GM12873 (cell line): ENCODE measurements at regions not wholly inside any gene's neighbourhood (a gene's known extent, or its start where the extent isn't known, plus 50 kb on each side); places are given as distances from the start of the nearest gene placed in this dataset.

Experiments used
- TF ChIP-seq, protein P1 (sequence below): IDR thresholded peaks from 2 replicates; pipeline ENCODE4 v1.5.1; 2012; ENCODE audit warnings: low read depth, mild to moderate bottlenecking, moderate library complexity, low read length, control low read depth; ENCODE audit not compliant: insufficient read depth; ENCODE audit errors: missing control alignments

DNA sequence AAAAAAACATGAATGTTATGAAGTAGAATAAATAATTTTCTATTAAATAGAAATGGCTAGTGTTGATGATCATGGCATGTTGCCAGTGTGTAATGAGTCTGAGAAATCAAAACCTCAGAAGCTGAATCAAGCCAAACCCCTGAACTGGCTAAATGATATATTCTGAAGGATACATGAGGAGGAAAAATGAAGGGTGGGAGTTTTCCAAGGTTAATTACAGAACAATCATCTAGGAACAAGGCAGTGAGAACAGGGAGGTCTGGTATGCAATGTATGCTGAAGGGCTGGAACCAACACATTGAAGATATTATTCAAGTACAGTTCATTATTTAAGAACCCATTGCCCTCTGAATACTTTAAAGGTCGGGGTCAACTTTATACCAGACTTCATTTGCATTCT is 309.1 kb upstream of the NRIP1 start:
- TF ChIP-seq, protein P1, sequence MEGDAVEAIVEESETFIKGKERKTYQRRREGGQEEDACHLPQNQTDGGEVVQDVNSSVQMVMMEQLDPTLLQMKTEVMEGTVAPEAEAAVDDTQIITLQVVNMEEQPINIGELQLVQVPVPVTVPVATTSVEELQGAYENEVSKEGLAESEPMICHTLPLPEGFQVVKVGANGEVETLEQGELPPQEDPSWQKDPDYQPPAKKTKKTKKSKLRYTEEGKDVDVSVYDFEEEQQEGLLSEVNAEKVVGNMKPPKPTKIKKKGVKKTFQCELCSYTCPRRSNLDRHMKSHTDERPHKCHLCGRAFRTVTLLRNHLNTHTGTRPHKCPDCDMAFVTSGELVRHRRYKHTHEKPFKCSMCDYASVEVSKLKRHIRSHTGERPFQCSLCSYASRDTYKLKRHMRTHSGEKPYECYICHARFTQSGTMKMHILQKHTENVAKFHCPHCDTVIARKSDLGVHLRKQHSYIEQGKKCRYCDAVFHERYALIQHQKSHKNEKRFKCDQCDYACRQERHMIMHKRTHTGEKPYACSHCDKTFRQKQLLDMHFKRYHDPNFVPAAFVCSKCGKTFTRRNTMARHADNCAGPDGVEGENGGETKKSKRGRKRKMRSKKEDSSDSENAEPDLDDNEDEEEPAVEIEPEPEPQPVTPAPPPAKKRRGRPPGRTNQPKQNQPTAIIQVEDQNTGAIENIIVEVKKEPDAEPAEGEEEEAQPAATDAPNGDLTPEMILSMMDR, result no peak

DNA sequence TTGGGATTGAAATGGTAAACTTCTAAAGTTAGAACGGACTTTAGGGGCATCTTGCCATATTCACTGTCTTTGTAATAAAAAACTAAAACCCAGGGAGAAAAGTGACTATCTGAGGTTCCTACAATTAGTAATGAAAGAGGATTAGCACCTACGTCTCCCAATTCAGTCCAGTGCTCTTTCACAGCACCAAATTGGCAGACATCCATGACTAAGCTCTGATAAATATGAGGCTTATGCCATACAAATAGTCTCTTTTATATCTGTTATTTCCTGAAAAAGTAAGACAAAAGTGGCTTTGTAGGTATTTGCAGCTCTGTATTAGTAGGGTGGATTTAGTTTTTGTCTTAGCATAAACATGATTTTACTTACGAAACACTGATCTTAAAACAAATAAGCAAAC is 315.0 kb upstream of the NRIP1 start:
- TF ChIP-seq, protein P1, result no peak

DNA sequence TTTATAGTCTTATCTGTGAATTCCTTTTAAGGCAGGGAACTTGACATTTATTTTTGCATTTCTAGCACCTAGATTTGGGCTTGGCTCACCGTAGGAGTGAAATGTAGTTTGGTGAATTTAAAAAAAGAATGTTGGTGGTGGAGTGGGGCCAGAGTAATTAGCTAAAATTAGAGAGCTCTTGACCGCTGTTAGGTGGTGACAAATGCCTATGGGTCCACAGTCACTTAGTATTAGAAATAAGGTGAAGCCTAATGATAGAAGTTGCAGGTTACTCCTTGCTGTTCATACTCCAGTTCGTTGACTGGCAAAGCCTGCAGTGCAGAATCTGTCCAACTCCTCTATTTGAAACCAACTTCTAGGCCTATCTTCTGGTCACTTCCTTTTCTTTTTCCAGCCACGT is 318.8 kb upstream of the NRIP1 start:
- TF ChIP-seq, protein P1, result no peak

DNA sequence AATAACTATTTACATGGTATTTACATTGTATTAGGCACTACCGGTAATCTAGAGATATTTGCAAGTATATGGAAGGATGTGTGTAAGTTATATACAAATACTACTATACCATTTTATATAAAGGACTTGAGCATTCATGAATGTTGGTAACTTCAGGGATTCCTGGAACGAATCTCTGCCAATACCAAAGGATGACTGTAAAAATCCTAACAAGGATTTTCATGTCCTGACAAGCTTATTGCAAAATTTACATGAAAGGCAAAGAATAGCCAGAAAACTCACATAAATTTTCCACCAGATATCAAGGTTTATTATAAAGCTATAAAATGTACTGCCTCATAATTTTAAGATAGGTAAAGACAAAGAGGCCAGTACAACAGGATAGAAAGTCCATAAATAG is 325.2 kb upstream of the NRIP1 start:
- TF ChIP-seq, protein P1, result no peak

DNA sequence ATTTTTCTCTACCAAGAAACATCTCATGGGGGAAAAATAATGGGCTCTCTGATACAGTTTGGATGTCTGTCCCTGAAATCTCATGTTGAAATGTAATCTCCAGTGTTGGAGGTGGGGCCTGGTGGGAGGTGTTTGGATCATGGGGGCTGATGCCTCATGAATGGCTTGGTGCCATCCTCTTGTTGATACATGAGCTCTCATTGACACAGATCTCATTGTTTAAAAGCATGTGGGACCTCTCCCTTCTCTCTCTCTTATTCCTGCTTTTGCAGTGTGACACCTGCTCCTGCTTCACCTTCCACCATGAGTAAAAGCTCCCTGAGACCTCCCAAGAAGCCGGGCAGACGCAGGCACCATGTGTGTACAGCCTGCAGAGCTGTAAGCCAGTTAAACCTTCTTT is 332.5 kb upstream of the NRIP1 start:
- TF ChIP-seq, protein P1, result no peak

DNA sequence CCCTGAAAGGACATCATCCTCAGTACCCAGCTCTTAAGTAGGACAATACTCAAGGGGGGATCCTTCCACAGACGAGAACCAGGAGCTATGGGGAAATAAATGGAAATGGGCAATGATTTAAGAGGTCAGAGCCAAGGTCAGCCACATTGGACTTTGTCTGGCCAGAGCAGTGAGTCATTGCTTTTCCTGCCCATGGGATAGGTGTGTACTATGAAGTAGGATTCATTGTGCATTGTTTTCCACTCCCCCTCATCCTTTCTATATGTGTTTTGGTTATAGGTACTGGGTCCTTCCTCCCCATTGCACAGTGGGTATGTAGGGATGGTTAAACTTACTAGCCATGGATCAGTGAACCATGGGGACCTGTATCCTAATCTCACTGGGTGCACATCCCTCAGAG is 328.9 kb upstream of the USP25 start:
- TF ChIP-seq, protein P1, result no peak

DNA sequence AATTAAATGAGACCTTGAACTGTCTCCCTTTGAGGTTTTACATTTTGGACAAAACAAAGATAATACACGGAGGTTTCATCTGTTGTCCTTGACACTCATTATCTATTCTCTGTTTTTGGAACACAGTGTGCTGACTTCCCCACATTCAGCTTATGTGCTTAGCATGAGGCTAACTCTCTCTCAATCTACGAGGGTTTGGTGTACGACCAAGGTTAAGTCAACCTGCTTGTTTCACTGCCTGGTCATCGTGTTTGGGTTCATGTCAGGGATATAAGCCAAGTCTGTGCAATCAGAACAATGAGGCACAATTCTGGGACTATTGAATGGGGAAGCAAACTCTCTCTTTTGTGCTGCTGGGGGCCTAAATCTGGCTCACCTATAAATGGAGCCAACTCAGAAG is 328.5 kb upstream of the USP25 start:
- TF ChIP-seq, protein P1, result no peak
